WI38 (cell line): ENCODE measurements at regions not wholly inside any gene's neighbourhood (a gene's known extent, or its start where the extent isn't known, plus 50 kb on each side); places are given as distances from the start of the nearest gene placed in this dataset.

Experiments used
- H3K4me3 ChIP-seq: 2 replicates; pipeline ENCODE4 v1.5.1; 2011; ENCODE audit warnings: low read depth, mild to moderate bottlenecking, control low read depth, low read length
- CTCF ChIP-seq: IDR thresholded peaks from 2 replicates; pipeline ENCODE4 v1.5.1; 2012; ENCODE audit warnings: low read depth, mild to moderate bottlenecking, control low read depth, low read length

DNA sequence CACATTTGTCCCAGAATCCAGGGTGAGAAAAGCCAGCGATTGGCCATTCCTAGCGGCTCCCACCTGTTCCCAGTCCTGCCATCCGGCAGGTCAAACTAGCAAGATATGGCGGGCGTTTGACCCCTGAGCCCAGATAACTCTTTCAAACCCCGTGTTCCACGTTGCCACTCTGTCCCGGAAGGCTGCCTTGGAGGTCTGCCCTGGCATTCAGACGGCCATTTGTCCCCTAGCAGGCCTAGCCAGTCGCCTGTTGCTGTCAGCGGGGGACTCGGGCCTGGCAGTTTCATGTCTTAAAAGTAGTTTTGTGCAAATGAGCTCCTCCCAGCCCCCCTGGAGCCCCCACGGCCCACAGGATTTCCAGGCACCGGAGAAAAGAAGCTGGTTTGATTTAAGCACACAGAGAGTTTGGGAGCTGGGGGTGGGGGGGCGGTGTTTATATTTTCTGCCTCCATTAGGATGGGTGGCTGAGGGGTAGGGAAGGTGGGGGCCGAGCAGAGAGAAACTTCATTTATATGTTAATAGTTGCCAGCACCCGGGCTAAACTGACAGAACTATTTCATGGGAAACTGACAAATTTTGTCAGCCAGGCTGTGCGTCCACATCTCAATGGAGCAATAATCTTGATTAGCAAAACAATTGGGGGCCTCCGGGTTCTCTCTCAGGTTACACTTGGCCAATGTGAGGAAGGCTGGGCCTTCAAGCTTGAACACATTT lies 240.9 kb upstream of the SALL1 start:
- TF ChIP-seq CTCF = no peak

DNA sequence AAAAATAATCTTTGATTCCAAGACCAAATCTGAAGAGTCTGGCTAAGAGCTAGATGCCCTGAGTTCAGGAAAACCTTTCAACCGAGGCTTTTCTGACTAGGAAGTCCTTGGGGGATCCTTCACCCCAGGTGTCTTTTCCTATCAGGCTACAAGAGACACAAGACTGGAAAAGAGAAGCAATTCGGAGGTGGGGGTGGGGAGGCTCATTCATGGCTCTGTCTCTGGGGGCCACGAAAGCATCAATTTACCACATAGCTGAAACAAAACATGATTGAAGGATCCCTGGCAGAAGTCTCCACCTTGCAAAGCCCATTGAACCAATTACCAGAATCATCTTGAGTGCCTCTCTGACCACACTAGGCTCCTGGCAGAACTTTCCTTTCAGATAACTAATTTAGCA lies 239.8 kb upstream of the SALL1 start:
- TF ChIP-seq CTCF = no peak
- no peak overlapping the region for H3K4me3 ChIP-seq

More for the DNA sequence above, 240.9 kb upstream of the SALL1 start:
- no peak overlapping the region for H3K4me3 ChIP-seq

DNA sequence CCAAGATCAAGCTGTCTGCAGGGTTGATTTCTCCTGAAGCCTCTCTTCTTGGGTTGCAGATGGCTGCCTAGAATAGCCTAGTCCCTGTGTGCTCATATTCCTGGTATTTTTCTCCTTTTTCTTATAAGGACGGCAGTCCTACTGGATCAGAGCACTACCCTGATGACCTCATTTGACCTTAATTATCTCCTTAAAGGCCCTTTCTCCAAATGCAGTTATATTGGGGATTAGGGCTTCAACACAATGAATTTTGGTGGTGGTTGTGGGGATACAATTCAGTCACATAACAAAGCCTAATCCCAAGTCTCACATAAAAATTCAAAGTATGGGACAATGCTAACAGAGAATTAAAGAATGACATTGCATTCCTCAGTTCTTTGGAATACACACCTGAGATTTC lies 238.8 kb upstream of the SALL1 start:
- no peak for TF ChIP-seq CTCF
- H3K4me3 ChIP-seq = no peak overlapping the region

GRCh38 chr16:51388516-51388951 lies 237.5 kb upstream of the SALL1 start:
- TF ChIP-seq CTCF = no peak
- no peak overlapping the region for H3K4me3 ChIP-seq

DNA sequence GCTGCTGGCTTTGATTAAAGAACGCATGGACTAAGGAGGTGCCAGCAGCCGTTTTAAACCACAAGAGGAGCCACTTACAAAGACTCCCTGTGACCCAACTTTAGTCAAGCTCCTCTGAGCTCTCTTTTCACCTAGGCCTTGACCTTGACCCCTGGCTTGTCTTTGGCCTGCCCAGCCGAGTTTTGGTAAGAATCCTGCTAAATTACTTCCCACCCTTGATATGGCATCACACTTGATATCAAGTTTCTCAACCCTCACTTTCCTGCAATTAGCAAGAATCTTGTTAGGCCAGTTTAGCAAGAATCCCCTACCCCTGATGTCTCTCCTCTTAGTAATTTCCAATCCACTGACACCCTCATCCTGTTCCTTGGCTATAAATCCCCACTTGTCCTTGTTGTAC lies 232.8 kb upstream of the SALL1 start:
- no peak overlapping the region for H3K4me3 ChIP-seq
- no peak for TF ChIP-seq CTCF

DNA sequence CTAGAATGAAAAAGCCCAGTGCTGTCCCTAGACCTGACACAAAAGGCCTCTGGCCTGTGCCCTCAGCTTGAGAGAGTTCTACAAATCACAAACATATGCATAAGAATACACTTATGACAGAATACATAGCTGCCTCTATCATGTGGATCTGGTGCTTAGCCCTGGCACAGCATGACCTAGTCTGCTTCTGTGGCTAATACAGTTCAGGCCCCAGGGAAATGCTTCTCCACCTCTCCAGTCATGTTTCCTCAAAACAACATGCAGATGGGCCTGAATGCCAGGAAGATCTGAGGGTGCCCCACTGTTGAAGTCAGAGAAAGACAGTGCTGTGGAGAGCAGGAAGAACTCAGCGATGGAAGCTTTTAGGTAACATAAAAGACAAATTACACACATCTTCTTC lies 231.9 kb upstream of the SALL1 start:
- no peak for TF ChIP-seq CTCF
- H3K4me3 ChIP-seq = no peak overlapping the region

DNA sequence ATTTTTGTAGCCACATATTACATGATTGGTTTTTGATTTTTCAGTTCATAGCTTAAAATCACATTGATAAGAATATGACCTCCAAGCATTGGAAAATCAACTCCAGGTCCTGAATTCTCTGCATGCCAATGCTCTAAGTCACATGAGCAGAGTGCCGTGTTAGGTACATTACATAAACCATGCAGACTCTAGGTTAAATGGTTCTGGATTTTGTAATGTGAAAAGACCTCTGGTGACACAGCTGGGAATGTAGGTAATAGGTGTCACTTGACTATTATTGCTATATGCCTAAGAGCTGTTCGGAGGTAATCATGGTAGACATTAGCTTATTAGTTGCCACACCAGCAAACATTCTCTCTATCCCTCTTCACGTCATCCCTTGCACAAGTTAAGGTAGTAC lies 231.1 kb upstream of the SALL1 start:
- TF ChIP-seq CTCF = no peak
- no peak overlapping the region for H3K4me3 ChIP-seq
